ENCODE measurements at regions not wholly inside any gene's neighbourhood (a gene's known extent, or its start where the extent isn't known, plus 50 kb on each side); places are given as distances from the start of the nearest gene placed in this dataset.

GRCh38 chr10:8453587-8453986, 399.1 kb downstream of the GATA3 start:
- Mint-ChIP-seq H3K36me3 (ENCODE audit: insufficient read depth) (no peaks in the 10 kb centered on the region), H3K27ac (ENCODE audit: low read depth) (peak overlapping the region; percentile 23), H3K9me3 (no peaks in the 10 kb centered on the region), H3K4me1 (no peaks in the 10 kb centered on the region), H3K4me3 (no peak overlapping the region), H3K27me3 (peaks cover 20% of the 10 kb centered on the region)
- no peak for DNase-seq (ENCODE audit: low spot score in 2 of 2)
- ATAC-seq (replicated peaks; ENCODE audit: extremely low read depth, poor library complexity, severe bottlenecking) = no peak

- no peaks in the 10 kb centered on the region for H3K4me1 Mint-ChIP-seq
- DNase-seq (ENCODE audit: low spot score in 2 of 2) (no peak), ATAC-seq (replicated peaks; ENCODE audit: extremely low read depth, poor library complexity, severe bottlenecking) (no peak)
- no peak overlapping the region for H3K27ac Mint-ChIP-seq (ENCODE audit: low read depth)
- H3K27me3 Mint-ChIP-seq = peaks cover 28% of the 10 kb centered on the region
- no peaks in the 10 kb centered on the region for H3K36me3 Mint-ChIP-seq (ENCODE audit: insufficient read depth)
- H3K4me3 Mint-ChIP-seq = no peak overlapping the region
- H3K9me3 Mint-ChIP-seq = no peaks in the 10 kb centered on the region
Observed at GRCh38 chr10:8454357-8454756, 399.9 kb downstream of the GATA3 start.

GRCh38 chr10:8455181-8455580, 400.7 kb downstream of the GATA3 start:
- no peak for DNase-seq (ENCODE audit: low spot score in 2 of 2)
- no peak overlapping the region for H3K27ac Mint-ChIP-seq (ENCODE audit: low read depth)
- H3K4me3 Mint-ChIP-seq = no peak overlapping the region
- H3K36me3 Mint-ChIP-seq (ENCODE audit: insufficient read depth) = no peaks in the 10 kb centered on the region
- ATAC-seq (replicated peaks; ENCODE audit: extremely low read depth, poor library complexity, severe bottlenecking) = no peak
- no peaks in the 10 kb centered on the region for H3K9me3 Mint-ChIP-seq
- H3K27me3 Mint-ChIP-seq = peaks cover 29% of the 10 kb centered on the region
- H3K4me1 Mint-ChIP-seq = no peaks in the 10 kb centered on the region

GRCh38 chr10:8456386-8456785, 401.9 kb downstream of the GATA3 start:
- no peak overlapping the region for H3K27ac Mint-ChIP-seq (ENCODE audit: low read depth)
- DNase-seq (ENCODE audit: low spot score in 2 of 2) (no peak), ATAC-seq (replicated peaks; ENCODE audit: extremely low read depth, poor library complexity, severe bottlenecking) (no peak)
- no peaks in the 10 kb centered on the region for H3K36me3 Mint-ChIP-seq (ENCODE audit: insufficient read depth)
- no peaks in the 10 kb centered on the region for H3K9me3 Mint-ChIP-seq
- H3K4me1 Mint-ChIP-seq = no peaks in the 10 kb centered on the region
- no peak overlapping the region for H3K4me3 Mint-ChIP-seq
- H3K27me3 Mint-ChIP-seq = peaks cover 40% of the 10 kb centered on the region

GRCh38 chr10:8460626-8461025, 406.1 kb downstream of the GATA3 start:
- no peak for ATAC-seq (replicated peaks; ENCODE audit: extremely low read depth, poor library complexity, severe bottlenecking)
- no peaks in the 10 kb centered on the region for H3K4me1 Mint-ChIP-seq
- no peak overlapping the region for H3K4me3 Mint-ChIP-seq
- no peak overlapping the region for H3K27ac Mint-ChIP-seq (ENCODE audit: low read depth)
- H3K36me3 Mint-ChIP-seq (ENCODE audit: insufficient read depth) = no peaks in the 10 kb centered on the region
- H3K9me3 Mint-ChIP-seq = no peaks in the 10 kb centered on the region
- H3K27me3 Mint-ChIP-seq = peaks cover 61% of the 10 kb centered on the region
- DNase-seq (ENCODE audit: low spot score in 2 of 2) = no peak

- Mint-ChIP-seq H3K4me3 (no peak overlapping the region), H3K27ac (ENCODE audit: low read depth) (no peak overlapping the region), H3K9me3 (no peaks in the 10 kb centered on the region), H3K4me1 (no peaks in the 10 kb centered on the region), H3K27me3 (peaks cover 51% of the 10 kb centered on the region), H3K36me3 (ENCODE audit: insufficient read depth) (no peaks in the 10 kb centered on the region)
- ATAC-seq (replicated peaks; ENCODE audit: extremely low read depth, poor library complexity, severe bottlenecking) = no peak
- DNase-seq (ENCODE audit: low spot score in 2 of 2) = no peak
Observed at GRCh38 chr10:8462565-8462964, 408.1 kb downstream of the GATA3 start.

GRCh38 chr10:8463853-8464252, 409.4 kb downstream of the GATA3 start:
- Mint-ChIP-seq H3K27me3 (peaks cover 46% of the 10 kb centered on the region), H3K9me3 (no peaks in the 10 kb centered on the region), H3K4me3 (no peak overlapping the region), H3K4me1 (no peaks in the 10 kb centered on the region), H3K27ac (ENCODE audit: low read depth) (no peak overlapping the region), H3K36me3 (ENCODE audit: insufficient read depth) (no peaks in the 10 kb centered on the region)
- DNase-seq (ENCODE audit: low spot score in 2 of 2) (no peak), ATAC-seq (replicated peaks; ENCODE audit: extremely low read depth, poor library complexity, severe bottlenecking) (no peak)

GRCh38 chr10:8468477-8468876, 414.0 kb downstream of the GATA3 start:
- ATAC-seq (replicated peaks; ENCODE audit: extremely low read depth, poor library complexity, severe bottlenecking) (no peak), DNase-seq (ENCODE audit: low spot score in 2 of 2) (no peak)
- Mint-ChIP-seq H3K27ac (ENCODE audit: low read depth) (no peak overlapping the region), H3K36me3 (ENCODE audit: insufficient read depth) (no peaks in the 10 kb centered on the region), H3K27me3 (peaks cover 14% of the 10 kb centered on the region), H3K9me3 (no peaks in the 10 kb centered on the region), H3K4me3 (no peak overlapping the region), H3K4me1 (no peaks in the 10 kb centered on the region)

GRCh38 chr10:8473205-8473604, 418.7 kb downstream of the GATA3 start:
- Mint-ChIP-seq H3K4me1 (no peaks in the 10 kb centered on the region), H3K27me3 (peaks cover 46% of the 10 kb centered on the region), H3K27ac (ENCODE audit: low read depth) (no peak overlapping the region), H3K36me3 (ENCODE audit: insufficient read depth) (no peaks in the 10 kb centered on the region), H3K9me3 (no peaks in the 10 kb centered on the region), H3K4me3 (no peak overlapping the region)
- ATAC-seq (replicated peaks; ENCODE audit: extremely low read depth, poor library complexity, severe bottlenecking) = peak; percentile 77
- peak in 1 of 2 donors; percentile 13 for DNase-seq (ENCODE audit: low spot score in 2 of 2)

- ATAC-seq (replicated peaks; ENCODE audit: extremely low read depth, poor library complexity, severe bottlenecking) (no peak), DNase-seq (ENCODE audit: low spot score in 2 of 2) (no peak)
- no peak overlapping the region for H3K27ac Mint-ChIP-seq (ENCODE audit: low read depth)
- H3K36me3 Mint-ChIP-seq (ENCODE audit: insufficient read depth) = no peaks in the 10 kb centered on the region
- no peaks in the 10 kb centered on the region for H3K9me3 Mint-ChIP-seq
- no peaks in the 10 kb centered on the region for H3K4me1 Mint-ChIP-seq
- no peak overlapping the region for H3K4me3 Mint-ChIP-seq
- peaks cover 81% of the 10 kb centered on the region for H3K27me3 Mint-ChIP-seq
Observed at GRCh38 chr10:8477300-8477699, 422.8 kb downstream of the GATA3 start.

- H3K27me3 Mint-ChIP-seq = peaks cover 80% of the 10 kb centered on the region
- no peaks in the 10 kb centered on the region for H3K9me3 Mint-ChIP-seq
- no peak for DNase-seq (ENCODE audit: low spot score in 2 of 2)
- H3K4me1 Mint-ChIP-seq = no peaks in the 10 kb centered on the region
- ATAC-seq (replicated peaks; ENCODE audit: extremely low read depth, poor library complexity, severe bottlenecking) = no peak
- no peak overlapping the region for H3K27ac Mint-ChIP-seq (ENCODE audit: low read depth)
- no peaks in the 10 kb centered on the region for H3K36me3 Mint-ChIP-seq (ENCODE audit: insufficient read depth)
- H3K4me3 Mint-ChIP-seq = no peak overlapping the region
Observed at GRCh38 chr10:8481718-8482504, 427.4 kb downstream of the GATA3 start.

- H3K4me3 Mint-ChIP-seq = no peak overlapping the region
- H3K36me3 Mint-ChIP-seq (ENCODE audit: insufficient read depth) = no peaks in the 10 kb centered on the region
- H3K4me1 Mint-ChIP-seq = no peaks in the 10 kb centered on the region
- H3K9me3 Mint-ChIP-seq = no peaks in the 10 kb centered on the region
- DNase-seq (ENCODE audit: low spot score in 2 of 2) (no peak), ATAC-seq (replicated peaks; ENCODE audit: extremely low read depth, poor library complexity, severe bottlenecking) (no peak)
- H3K27ac Mint-ChIP-seq (ENCODE audit: low read depth) = no peak overlapping the region
- peaks cover 63% of the 10 kb centered on the region for H3K27me3 Mint-ChIP-seq
Observed at GRCh38 chr10:8485032-8485431, 430.5 kb downstream of the GATA3 start.

GRCh38 chr10:8487346-8487745, 432.9 kb downstream of the GATA3 start:
- no peaks in the 10 kb centered on the region for H3K36me3 Mint-ChIP-seq (ENCODE audit: insufficient read depth)
- ATAC-seq (replicated peaks; ENCODE audit: extremely low read depth, poor library complexity, severe bottlenecking) = no peak
- no peak overlapping the region for H3K4me3 Mint-ChIP-seq
- no peaks in the 10 kb centered on the region for H3K4me1 Mint-ChIP-seq
- H3K27ac Mint-ChIP-seq (ENCODE audit: low read depth) = no peak overlapping the region
- H3K27me3 Mint-ChIP-seq = peaks cover 45% of the 10 kb centered on the region
- H3K9me3 Mint-ChIP-seq = no peaks in the 10 kb centered on the region
- no peak for DNase-seq (ENCODE audit: low spot score in 2 of 2)
